Right lobe of liver (tissue), 4 donors: ENCODE measurements at regions not wholly inside any gene's neighbourhood (a gene's known extent, or its start where the extent isn't known, plus 50 kb on each side); places are given as distances from the start of the nearest gene placed in this dataset.

Experiments used
- POLR2A ChIP-seq: fragments of 450-650 bp; IDR thresholded peaks from one replicate; pipeline ENCODE4 v1.6.1; 2017; ENCODE audit warnings: antibody characterized with exemption, mild to moderate bottlenecking
- TF ChIP-seq, protein P1 (sequence below), 4 donors: fragments of 200-600 bp in 3 of 4; fragments of 450-650 bp in 1 of 4; IDR thresholded peaks; one replicate each; pipeline versions ENCODE4 v1.5.1 to v1.8.0; 2016 to 2022; ENCODE audit warnings: antibody characterized with exemption in 4 of 4, mild to moderate bottlenecking in 2 of 4
- donor health status: DM: no; HTN: no; CAD: no.
- donor health status: DM: no; HTN: no; CAD: no.
- donor health status: DM: no; HTN: yes; CAD: no.

DNA sequence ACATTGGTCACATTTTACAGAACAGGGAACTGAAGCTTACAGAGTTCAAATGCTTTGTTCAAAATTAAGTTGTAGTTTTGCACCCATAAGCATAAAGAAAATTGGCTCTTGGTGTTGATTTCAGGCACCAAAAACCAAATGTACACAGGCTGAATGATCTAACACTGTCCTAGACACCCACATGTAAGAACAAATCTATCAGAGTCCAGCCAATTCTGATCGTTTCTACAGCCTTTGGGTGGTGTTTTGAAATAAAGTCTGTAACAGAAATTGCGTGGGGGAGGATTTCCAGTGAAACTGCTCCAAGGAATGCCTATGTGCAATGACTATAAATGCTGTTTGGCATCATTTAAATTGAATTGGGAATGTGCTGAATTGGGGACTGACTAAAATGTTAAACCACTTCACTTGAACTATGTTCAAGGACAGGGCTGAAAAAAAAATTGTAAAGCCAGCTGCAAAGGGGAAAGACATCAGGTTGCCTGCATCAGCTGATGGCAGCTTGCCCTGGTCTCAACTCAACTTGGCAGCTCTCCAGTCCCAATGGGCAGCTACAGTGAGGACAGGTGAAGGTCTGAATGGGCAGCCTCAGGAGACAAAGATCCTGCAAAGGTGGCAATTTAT, 92.2 kb upstream of the TRPC7 start:
- TF ChIP-seq, protein P1, sequence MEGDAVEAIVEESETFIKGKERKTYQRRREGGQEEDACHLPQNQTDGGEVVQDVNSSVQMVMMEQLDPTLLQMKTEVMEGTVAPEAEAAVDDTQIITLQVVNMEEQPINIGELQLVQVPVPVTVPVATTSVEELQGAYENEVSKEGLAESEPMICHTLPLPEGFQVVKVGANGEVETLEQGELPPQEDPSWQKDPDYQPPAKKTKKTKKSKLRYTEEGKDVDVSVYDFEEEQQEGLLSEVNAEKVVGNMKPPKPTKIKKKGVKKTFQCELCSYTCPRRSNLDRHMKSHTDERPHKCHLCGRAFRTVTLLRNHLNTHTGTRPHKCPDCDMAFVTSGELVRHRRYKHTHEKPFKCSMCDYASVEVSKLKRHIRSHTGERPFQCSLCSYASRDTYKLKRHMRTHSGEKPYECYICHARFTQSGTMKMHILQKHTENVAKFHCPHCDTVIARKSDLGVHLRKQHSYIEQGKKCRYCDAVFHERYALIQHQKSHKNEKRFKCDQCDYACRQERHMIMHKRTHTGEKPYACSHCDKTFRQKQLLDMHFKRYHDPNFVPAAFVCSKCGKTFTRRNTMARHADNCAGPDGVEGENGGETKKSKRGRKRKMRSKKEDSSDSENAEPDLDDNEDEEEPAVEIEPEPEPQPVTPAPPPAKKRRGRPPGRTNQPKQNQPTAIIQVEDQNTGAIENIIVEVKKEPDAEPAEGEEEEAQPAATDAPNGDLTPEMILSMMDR (IDR thresholded peaks at IDR 0.05), result no peak
- TF ChIP-seq POLR2A, result no peak
